ENCODE measurements at regions not wholly inside any gene's neighbourhood (a gene's known extent, or its start where the extent isn't known, plus 50 kb on each side); places are given as distances from the start of the nearest gene placed in this dataset.

DNA sequence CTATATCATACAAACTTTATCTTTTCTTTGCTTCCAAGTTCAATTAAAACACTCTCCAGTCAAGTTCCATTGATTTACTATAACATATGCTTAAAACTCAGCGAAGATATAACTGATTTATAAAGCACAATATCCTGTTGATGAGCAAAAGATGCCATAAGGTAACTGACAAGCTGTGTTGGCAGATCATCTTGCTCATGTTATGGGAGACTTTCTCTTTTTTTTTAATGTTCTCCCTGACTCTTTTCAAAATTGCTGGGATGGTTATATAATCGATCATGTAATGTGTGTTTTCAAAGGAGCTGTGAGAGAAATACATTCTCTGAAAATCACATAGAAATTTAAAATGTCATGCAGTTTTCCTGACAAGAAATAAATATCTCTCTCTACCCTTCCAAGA lies 293.5 kb downstream of the MED10 start:
- Histone ChIP-seq H3K4me3 (no peak overlapping the region), H3K36me3 (no peaks in the 10 kb centered on the region), H3K4me1 (no peaks in the 10 kb centered on the region), H3K27ac (no peak overlapping the region), H3K27me3 (no peaks in the 10 kb centered on the region), H3K9me3 (no peaks in the 10 kb centered on the region)
- DNase-seq (ENCODE audit: low spot score): no peak
- TF ChIP-seq, protein P1, sequence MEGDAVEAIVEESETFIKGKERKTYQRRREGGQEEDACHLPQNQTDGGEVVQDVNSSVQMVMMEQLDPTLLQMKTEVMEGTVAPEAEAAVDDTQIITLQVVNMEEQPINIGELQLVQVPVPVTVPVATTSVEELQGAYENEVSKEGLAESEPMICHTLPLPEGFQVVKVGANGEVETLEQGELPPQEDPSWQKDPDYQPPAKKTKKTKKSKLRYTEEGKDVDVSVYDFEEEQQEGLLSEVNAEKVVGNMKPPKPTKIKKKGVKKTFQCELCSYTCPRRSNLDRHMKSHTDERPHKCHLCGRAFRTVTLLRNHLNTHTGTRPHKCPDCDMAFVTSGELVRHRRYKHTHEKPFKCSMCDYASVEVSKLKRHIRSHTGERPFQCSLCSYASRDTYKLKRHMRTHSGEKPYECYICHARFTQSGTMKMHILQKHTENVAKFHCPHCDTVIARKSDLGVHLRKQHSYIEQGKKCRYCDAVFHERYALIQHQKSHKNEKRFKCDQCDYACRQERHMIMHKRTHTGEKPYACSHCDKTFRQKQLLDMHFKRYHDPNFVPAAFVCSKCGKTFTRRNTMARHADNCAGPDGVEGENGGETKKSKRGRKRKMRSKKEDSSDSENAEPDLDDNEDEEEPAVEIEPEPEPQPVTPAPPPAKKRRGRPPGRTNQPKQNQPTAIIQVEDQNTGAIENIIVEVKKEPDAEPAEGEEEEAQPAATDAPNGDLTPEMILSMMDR (IDR thresholded peaks at IDR 0.05): no peak

- Histone ChIP-seq H3K4me1 (no peaks in the 10 kb centered on the region), H3K4me3 (no peak overlapping the region), H3K27ac (no peak overlapping the region), H3K36me3 (no peaks in the 10 kb centered on the region), H3K27me3 (no peaks in the 10 kb centered on the region), H3K9me3 (no peaks in the 10 kb centered on the region)
- no peak for DNase-seq (ENCODE audit: low spot score)
- TF ChIP-seq, protein P1 (IDR thresholded peaks at IDR 0.05): no peak
These were observed 294.0 kb downstream of the MED10 start for GRCh38 chr5:6084376-6084775.

DNA sequence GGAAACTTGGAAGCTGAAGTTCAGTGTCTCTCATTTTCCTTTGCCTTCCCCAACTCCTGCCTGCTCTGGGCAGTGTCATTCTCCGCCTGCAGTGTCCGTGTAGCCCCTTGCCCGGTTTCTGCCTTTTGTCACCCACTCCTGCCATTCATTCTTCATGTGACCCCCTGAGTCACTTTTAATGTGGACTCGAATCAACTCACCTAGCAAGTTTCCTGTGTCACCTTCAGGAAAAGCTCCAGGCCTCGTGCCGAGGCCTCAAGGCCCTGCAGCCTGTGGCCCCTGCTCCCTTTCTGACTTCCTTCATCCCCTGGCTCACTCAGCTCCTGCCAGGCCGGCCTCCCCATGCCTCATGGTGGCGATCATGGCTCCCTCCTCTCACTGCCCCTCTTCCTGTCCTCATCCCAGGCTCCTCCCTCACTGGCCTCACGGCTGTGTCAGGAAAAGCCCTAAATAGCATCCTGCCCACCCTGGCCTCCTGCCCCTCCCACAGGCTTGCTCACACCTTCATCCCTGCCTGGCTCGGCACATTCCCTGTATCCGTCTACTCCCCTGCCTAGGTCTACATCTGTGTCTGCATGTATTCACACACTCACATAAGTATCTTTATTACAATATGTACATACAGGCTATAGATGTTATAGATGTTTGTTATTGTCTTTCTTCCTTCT lies 294.9 kb downstream of the MED10 start:
- TF ChIP-seq, protein P1 (IDR thresholded peaks at IDR 0.05): no peak
- Histone ChIP-seq H3K36me3 (no peaks in the 10 kb centered on the region), H3K27ac (no peak overlapping the region), H3K27me3 (no peaks in the 10 kb centered on the region), H3K4me3 (no peak overlapping the region), H3K4me1 (no peaks in the 10 kb centered on the region), H3K9me3 (no peaks in the 10 kb centered on the region)
- DNase-seq (ENCODE audit: low spot score): no peak

DNA sequence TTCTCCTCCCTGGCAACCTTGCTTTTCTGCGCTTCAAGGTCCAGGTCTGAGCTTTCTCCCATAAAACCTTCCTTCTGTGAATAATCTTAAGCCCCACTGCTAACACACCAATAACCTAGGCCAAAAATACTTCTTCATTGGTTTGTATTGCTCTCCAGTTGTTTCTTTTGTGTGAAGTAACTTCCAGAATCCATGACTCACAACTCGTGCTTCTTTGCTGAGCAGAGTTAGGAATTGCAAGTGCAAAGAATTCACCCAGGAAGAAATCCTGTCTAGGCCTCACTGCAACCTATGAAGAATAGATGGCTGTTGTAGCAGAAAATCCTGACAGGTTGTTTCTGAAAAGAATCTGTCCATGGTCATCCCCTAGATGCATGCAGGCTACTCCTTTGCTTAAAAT lies 295.7 kb downstream of the MED10 start:
- no peaks in the 10 kb centered on the region for H3K36me3 ChIP-seq
- DNase-seq (ENCODE audit: low spot score): no peak
- no peaks in the 10 kb centered on the region for H3K27me3 ChIP-seq
- no peak overlapping the region for H3K27ac ChIP-seq
- H3K4me3 ChIP-seq: no peak overlapping the region
- TF ChIP-seq, protein P1 (IDR thresholded peaks at IDR 0.05): no peak
- no peaks in the 10 kb centered on the region for H3K9me3 ChIP-seq
- H3K4me1 ChIP-seq: no peaks in the 10 kb centered on the region

DNA sequence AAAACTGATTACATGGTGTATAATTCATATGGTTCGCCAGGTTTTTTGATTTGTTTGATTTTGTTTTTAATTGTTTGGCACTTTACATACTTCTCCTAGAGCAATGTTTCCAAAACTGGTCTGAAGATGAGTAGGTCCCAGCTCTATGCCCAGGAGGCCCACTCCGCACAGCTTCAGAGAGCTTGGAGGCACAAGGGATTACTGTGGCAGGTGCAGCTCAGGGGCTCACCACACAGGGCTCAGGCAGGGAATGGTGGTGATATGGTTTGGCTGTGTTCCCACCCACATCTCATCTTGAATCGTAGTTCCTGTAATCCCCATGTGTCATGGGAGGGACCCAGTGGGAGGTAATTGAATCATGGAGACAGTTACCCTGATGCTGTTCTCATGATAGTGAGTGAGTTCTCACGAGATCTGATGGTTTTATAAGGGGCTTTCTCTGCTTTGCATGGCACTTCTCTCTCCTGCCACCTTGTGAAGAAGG lies 296.6 kb downstream of the MED10 start:
- no peaks in the 10 kb centered on the region for H3K27me3 ChIP-seq
- no peaks in the 10 kb centered on the region for H3K4me1 ChIP-seq
- H3K27ac ChIP-seq: no peak overlapping the region
- TF ChIP-seq, protein P1 (IDR thresholded peaks at IDR 0.05): no peak
- no peaks in the 10 kb centered on the region for H3K36me3 ChIP-seq
- DNase-seq (ENCODE audit: low spot score): no peak
- no peaks in the 10 kb centered on the region for H3K9me3 ChIP-seq
- no peak overlapping the region for H3K4me3 ChIP-seq

Data from right atrium auricular region (tissue), 2 donors.